ENCODE measurements at regions not wholly inside any gene's neighbourhood (a gene's known extent, or its start where the extent isn't known, plus 50 kb on each side); places are given as distances from the start of the nearest gene placed in this dataset.

- ChIA-PET POLR2A (no interaction called here), CTCF (no interaction called here)
- no peaks in the 10 kb centered on the region for H3K36me3 ChIP-seq (replicated peaks in 1 of 2; ENCODE audit: control insufficient read depth in 1 of 2, insufficient read depth in 2 of 2, low read length in 1 of 2)
Observed at GRCh38 chr7:84324136-84324630, 129.6 kb upstream of the SEMA3A start.

GRCh38 chr7:84317536-84317935 lies 122.9 kb upstream of the SEMA3A start:
- Histone ChIP-seq H2AFZ (ENCODE audit: low read depth) (peak overlapping the region; percentile 57), H3K27me3 (ENCODE audit: insufficient read depth) (no peaks in the 10 kb centered on the region), H3K9me3 (no peaks in the 10 kb centered on the region), H3K27ac (ENCODE audit: low read depth in 2 of 2, low read length in 1 of 2) (no peak overlapping the region), H3K4me2 (no peak overlapping the region), H3F3A (replicated peaks; ENCODE audit: insufficient read depth) (no peaks in the 10 kb centered on the region), H3K9me2 (no peaks in the 10 kb centered on the region), H3K4me3 (ENCODE audit: low read depth in 2 of 2, low read length in 1 of 2) (no peak overlapping the region), H3K79me2 (ENCODE audit: insufficient read depth) (no peaks in the 10 kb centered on the region), H3K4me1 (ENCODE audit: control insufficient read depth in 1 of 2, insufficient read depth in 2 of 2, low read depth in 1 of 2, low read length in 1 of 2) (no peaks in the 10 kb centered on the region; a peak in 1 of 4 replicates), H3K9ac (no peak overlapping the region), H4K20me1 (ENCODE audit: insufficient read depth) (no peaks in the 10 kb centered on the region), H3K36me3 (replicated peaks in 1 of 2; ENCODE audit: control insufficient read depth in 1 of 2, insufficient read depth in 2 of 2, low read length in 1 of 2) (no peaks in the 10 kb centered on the region)
- no peak for TF ChIP-seq FOXJ3 (CRISPR knock-in tag; IDR thresholded peaks at IDR 0.05)
- TF ChIP-seq TEAD4 (IDR thresholded peaks at IDR 0.05; ENCODE audit: borderline replicate concordance, insufficient read depth): no peak
- no peak for TF ChIP-seq USF2 (IDR thresholded peaks at IDR 0.05; ENCODE audit: borderline replicate concordance, low read depth, low read length)
- TF ChIP-seq RFX5 (IDR thresholded peaks at IDR 0.05; ENCODE audit: low read length): no peak
- no peak for TF ChIP-seq EZH2phosphoT487 (IDR thresholded peaks at IDR 0.05; ENCODE audit: borderline replicate concordance, low read depth)
- TF ChIP-seq FOSL2 (IDR thresholded peaks at IDR 0.05; ENCODE audit: borderline replicate concordance, low read depth): no peak
- ChIA-PET CTCF (interaction anchor here (1.0 kb wide), 1 partner anchor 22 kb away, joined by 4 read pairs; no protein-coding TSS in a partner anchor), POLR2A (no interaction called here)
- no peak for DNase-seq

More at GRCh38 chr7:84324136-84324630, 129.6 kb upstream of the SEMA3A start:
- no peaks in the 10 kb centered on the region for H3K79me2 ChIP-seq (ENCODE audit: insufficient read depth)
- H3K27ac ChIP-seq (ENCODE audit: low read depth in 2 of 2, low read length in 1 of 2): no peak overlapping the region
- H3K9me2 ChIP-seq: no peaks in the 10 kb centered on the region
- H3K4me2 ChIP-seq: no peak overlapping the region
- no peaks in the 10 kb centered on the region for H3F3A ChIP-seq (replicated peaks; ENCODE audit: insufficient read depth)
- H4K20me1 ChIP-seq (ENCODE audit: insufficient read depth): no peaks in the 10 kb centered on the region
- TF ChIP-seq ZBTB33 (IDR thresholded peaks at IDR 0.05; ENCODE audit: borderline replicate concordance, low read depth) (no peak), EP300 (IDR thresholded peaks at IDR 0.05; ENCODE audit: borderline replicate concordance in 1 of 2, low read depth in 1 of 2, low read length in 1 of 2) (no peak), CTCF (IDR thresholded peaks at IDR 0.05) (no peak)
- H2AFZ ChIP-seq (ENCODE audit: low read depth): no peak overlapping the region
- H3K9ac ChIP-seq: no peak overlapping the region
- H3K27me3 ChIP-seq (ENCODE audit: insufficient read depth): no peaks in the 10 kb centered on the region
- no peak for DNase-seq
- H3K4me1 ChIP-seq (ENCODE audit: control insufficient read depth in 1 of 2, insufficient read depth in 2 of 2, low read depth in 1 of 2, low read length in 1 of 2): no peaks in the 10 kb centered on the region; a peak in 1 of 4 replicates
- no peaks in the 10 kb centered on the region for H3K9me3 ChIP-seq
- no peak overlapping the region for H3K4me3 ChIP-seq (ENCODE audit: low read depth in 2 of 2, low read length in 1 of 2)
